Tibial nerve (tissue), 4 donors: ENCODE measurements at regions not wholly inside any gene's neighbourhood (a gene's known extent, or its start where the extent isn't known, plus 50 kb on each side); places are given as distances from the start of the nearest gene placed in this dataset.
"Not testable (repeated sequence)": the region's sequence is repeated elsewhere in the genome, so short reads cannot be mapped to it uniquely, and the experiment has no call there.

Experiments used
- DNase-seq, 2 donors: peaks; one replicate each; pipeline ENCODE4 v3.0.0-alpha.2; 2019; ENCODE audit warnings: low spot score in 2 of 2
- H3K27ac ChIP-seq, 4 donors: fragments of 200-600 bp; sonication (generic) in 3 of 4; one replicate each; pipeline ENCODE4 v1.5.1; 2017 to 2019; ENCODE audit warnings: mild to moderate bottlenecking in 1 of 4
- H3K27me3 ChIP-seq, 2 donors: fragments of 200-600 bp; sonication (generic) in 1 of 2; one replicate each; pipeline versions ENCODE4 v1.5.1 to v1.6.0; 2017 to 2019
- H3K36me3 ChIP-seq, 3 donors: fragments of 200-600 bp; sonication (generic); one replicate each; pipeline ENCODE4 v1.5.1; 2018 to 2019
- H3K4me1 ChIP-seq, 4 donors: fragments of 200-600 bp; sonication (generic) in 3 of 4; one replicate each; pipeline ENCODE4 v1.5.1; 2017 to 2019
- H3K4me3 ChIP-seq, 4 donors: fragments of 200-600 bp; sonication (generic) in 3 of 4; one replicate each; pipeline ENCODE4 v1.5.1; 2017 to 2019; ENCODE audit warnings: mild to moderate bottlenecking in 1 of 4, moderate library complexity in 1 of 4
- H3K9me3 ChIP-seq, 4 donors: fragments of 200-600 bp; sonication (generic) in 3 of 4; one replicate each; pipeline ENCODE4 v1.5.1; 2017 to 2019
- EP300 ChIP-seq, 2 donors: sonication (generic); formaldehyde crosslinking; IDR thresholded peaks; one replicate each; pipeline ENCODE4 v1.6.1; 2017; ENCODE audit warnings: antibody characterized with exemption in 2 of 2, mild to moderate bottlenecking in 1 of 2
- POLR2A ChIP-seq, 2 donors: fragments of 450-650 bp; IDR thresholded peaks; one replicate each; pipeline ENCODE4 v1.6.1; 2017; ENCODE audit warnings: antibody characterized with exemption in 2 of 2, mild to moderate bottlenecking in 2 of 2, moderate library complexity in 2 of 2
- WGBS, 2 donors: methylation state at CpG; one replicate each; pipeline ENCODE4 v1.1.5; 2018; 5-methylcytosine and 5-hydroxymethylcytosine counted together
- TF ChIP-seq, protein P1 (sequence below), 5 experiments: fragments of 200-600 bp in 3 of 5; fragments of 450-650 bp in 2 of 5; sonication (generic) in 3 of 5; IDR thresholded peaks; one replicate each; pipeline ENCODE4 v1.5.1; 2016 to 2019; ENCODE audit warnings: antibody characterized with exemption in 5 of 5, mild to moderate bottlenecking in 3 of 5, moderate library complexity in 2 of 5

DNA sequence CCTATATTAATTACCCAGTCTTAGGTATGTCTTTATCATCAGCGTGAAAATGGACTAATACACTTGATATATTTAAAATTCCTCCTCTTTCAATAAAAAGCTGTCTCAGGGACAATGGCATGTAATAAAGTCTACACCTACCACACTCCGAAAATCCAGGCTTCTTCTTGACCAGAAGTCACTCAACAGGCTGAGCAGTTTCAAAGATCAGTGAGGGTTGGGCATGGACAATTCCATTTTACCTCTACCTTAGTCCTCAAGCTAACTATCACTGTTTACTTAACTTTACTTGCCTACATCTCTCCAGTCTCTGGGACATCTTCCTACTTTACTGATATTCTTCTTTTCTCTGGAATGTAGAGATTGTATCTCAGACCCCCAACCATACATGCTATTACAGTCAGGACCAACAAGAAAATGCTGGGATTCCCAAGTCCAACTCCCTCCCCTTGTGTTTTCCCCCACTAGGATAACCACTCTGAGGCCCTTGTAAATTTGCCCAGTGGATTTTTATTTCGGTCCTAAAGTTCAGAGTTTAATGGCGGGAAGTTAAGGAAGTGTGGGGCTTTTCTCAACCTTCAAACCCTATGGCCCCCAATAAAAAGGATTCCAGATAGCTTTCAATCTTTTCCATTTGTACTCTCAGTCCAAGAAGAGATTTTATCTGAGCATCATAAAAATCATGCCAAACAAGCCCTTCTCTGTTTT, 137.1 kb upstream of the TSC22D2 start:
- no peaks in the 10 kb centered on the region for H3K9me3 ChIP-seq
- WGBS, 2 donors, result 72 to 74% methylated on average over 4 of the region's 4 CpGs

DNA sequence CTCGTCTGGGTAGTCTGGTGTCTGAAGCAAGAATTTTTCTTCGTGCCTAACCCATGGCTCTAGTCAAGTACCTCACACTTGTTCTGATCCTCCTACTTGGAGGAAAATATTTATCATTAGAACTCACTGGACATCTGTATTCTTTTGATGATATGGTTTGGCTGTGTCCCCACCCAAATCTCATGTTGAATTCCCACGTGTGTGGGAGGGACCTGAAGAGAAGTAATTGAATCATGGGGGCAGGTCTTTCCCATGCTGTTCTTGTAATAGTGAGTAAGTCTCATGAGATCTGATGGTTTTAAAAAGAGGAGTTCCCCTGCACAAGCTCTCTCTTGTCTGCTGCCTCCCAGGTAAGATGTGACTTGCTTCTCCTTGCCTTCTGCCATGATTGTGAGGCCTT, 137.7 kb upstream of the TSC22D2 start:
- H3K4me3 ChIP-seq, DNase-seq, H3K36me3 ChIP-seq, H3K27me3 ChIP-seq, H3K4me1 ChIP-seq, H3K27ac ChIP-seq, H3K9me3 ChIP-seq: not testable (repeated sequence)
- WGBS, 2 donors, result 78 to 80% methylated on average over 3 of the region's 3 CpGs

More for the DNA sequence above, 137.1 kb upstream of the TSC22D2 start:
- H3K27ac ChIP-seq, result no peak overlapping the region
- H3K4me3 ChIP-seq, result no peak overlapping the region
- DNase-seq, result no peak
- no peaks in the 10 kb centered on the region for H3K27me3 ChIP-seq
- H3K36me3 ChIP-seq, result no peaks in the 10 kb centered on the region
- TF ChIP-seq POLR2A (IDR thresholded peaks at IDR 0.05), result no peak
- TF ChIP-seq, protein P1, sequence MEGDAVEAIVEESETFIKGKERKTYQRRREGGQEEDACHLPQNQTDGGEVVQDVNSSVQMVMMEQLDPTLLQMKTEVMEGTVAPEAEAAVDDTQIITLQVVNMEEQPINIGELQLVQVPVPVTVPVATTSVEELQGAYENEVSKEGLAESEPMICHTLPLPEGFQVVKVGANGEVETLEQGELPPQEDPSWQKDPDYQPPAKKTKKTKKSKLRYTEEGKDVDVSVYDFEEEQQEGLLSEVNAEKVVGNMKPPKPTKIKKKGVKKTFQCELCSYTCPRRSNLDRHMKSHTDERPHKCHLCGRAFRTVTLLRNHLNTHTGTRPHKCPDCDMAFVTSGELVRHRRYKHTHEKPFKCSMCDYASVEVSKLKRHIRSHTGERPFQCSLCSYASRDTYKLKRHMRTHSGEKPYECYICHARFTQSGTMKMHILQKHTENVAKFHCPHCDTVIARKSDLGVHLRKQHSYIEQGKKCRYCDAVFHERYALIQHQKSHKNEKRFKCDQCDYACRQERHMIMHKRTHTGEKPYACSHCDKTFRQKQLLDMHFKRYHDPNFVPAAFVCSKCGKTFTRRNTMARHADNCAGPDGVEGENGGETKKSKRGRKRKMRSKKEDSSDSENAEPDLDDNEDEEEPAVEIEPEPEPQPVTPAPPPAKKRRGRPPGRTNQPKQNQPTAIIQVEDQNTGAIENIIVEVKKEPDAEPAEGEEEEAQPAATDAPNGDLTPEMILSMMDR (IDR thresholded peaks at IDR 0.05), result no peak
- TF ChIP-seq EP300 (IDR thresholded peaks at IDR 0.05), result no peak
- no peaks in the 10 kb centered on the region for H3K4me1 ChIP-seq

DNA sequence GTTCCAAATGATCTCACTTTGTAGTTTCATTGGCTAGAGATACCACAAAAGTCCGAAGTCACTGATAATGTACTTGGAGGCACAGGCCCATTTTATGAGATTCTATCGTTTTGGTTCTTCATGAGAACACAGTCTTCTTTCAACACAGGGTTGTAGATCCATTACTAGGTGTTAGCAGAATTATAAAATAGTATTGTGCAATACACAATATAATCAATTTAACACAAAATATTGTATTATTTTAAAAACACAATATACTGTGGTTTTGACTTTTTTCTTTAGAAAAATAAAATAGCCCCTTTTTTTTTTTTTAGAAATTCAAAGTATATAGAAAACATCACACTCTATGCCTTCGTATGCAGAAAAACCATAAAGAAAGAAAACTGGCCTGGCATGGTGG, 138.6 kb upstream of the TSC22D2 start:
- H3K9me3 ChIP-seq, result no peaks in the 10 kb centered on the region
- 86 to 90% methylated on average over 3 of the region's 3 CpGs for WGBS, 2 donors
- no peaks in the 10 kb centered on the region for H3K4me1 ChIP-seq
- no peaks in the 10 kb centered on the region for H3K36me3 ChIP-seq
- H3K4me3 ChIP-seq, result no peak overlapping the region
- no peaks in the 10 kb centered on the region for H3K27me3 ChIP-seq
- no peak for DNase-seq
- H3K27ac ChIP-seq, result no peak overlapping the region
- TF ChIP-seq, protein P1 (IDR thresholded peaks at IDR 0.05), result no peak
- TF ChIP-seq POLR2A (IDR thresholded peaks at IDR 0.05) (no peak), EP300 (IDR thresholded peaks at IDR 0.05) (no peak)

DNA sequence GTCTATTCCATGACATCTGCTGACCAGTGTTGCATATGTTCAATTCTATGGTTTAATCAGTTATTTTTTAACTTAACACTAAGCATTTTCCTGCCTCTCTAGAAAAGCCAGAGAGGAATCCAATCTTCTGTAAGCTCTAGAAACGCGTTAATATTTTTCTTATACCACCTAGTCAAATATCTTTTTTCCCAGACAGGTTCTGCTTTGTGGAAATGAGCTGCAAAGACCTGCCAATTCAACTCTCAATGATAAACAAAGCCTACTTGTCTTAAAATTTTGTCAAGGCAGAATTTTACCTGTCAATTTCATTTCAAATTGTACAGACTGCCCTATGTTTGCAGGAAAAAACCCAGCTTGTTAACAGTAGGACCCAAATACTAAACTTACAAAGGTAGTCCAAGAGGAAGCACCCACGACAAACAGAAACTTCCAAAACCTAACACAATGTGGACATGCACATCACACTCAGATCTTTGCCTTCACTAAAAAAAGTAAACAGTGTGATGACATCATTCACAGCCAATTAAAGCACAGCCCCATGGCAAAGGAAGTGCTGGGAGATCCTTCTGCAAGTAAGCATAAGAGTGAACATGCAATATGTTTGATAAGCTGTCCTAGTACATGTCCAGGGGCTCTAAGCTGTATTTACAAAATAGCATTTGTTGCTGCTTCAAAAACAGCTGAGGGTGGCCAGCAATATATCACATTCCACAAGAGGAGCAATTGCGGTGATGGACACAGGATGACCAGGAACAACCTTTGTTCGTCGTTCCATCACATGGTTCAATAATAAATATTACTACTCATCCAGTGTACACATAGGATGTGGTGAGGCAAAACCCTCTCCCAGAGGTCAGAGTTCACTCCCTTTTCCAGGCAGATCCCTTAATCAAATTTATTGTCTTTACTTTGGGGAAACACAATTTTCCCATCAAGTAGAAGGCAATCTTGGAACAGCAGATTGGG, 139.4 kb upstream of the TSC22D2 start:
- DNase-seq, result no peak
- no peaks in the 10 kb centered on the region for H3K27me3 ChIP-seq
- H3K4me1 ChIP-seq, result no peaks in the 10 kb centered on the region
- no peaks in the 10 kb centered on the region for H3K36me3 ChIP-seq
- H3K9me3 ChIP-seq, result no peaks in the 10 kb centered on the region
- H3K4me3 ChIP-seq, result no peak overlapping the region
- no peak overlapping the region for H3K27ac ChIP-seq
- WGBS, 2 donors, result 76 to 86% methylated on average over 6 of the region's 6 CpGs
- no peak for TF ChIP-seq EP300 (IDR thresholded peaks at IDR 0.05)
- TF ChIP-seq, protein P1 (IDR thresholded peaks at IDR 0.05), result no peak
- no peak for TF ChIP-seq POLR2A (IDR thresholded peaks at IDR 0.05)

DNA sequence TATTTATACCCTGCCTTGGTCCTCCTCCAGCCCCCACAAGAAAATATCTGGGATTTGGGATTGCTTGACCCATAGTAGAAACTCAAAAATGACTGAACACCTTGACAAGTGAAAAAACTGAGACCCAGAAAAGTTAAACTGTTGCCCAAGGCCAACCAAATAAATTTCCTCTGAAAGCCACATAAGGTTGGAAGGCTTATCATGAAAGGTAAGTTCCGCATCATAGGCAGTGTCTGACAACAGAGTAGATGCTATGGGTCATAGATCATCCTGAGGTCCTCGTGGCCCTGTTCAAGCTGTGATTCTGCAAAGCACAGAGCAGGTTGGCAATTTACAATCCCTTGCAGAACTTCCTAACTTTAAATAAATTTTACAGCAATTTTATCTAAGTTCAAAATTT, 140.8 kb upstream of the TSC22D2 start:
- no peak for DNase-seq
- no peak overlapping the region for H3K4me3 ChIP-seq
- H3K27me3 ChIP-seq, result no peaks in the 10 kb centered on the region
- no peaks in the 10 kb centered on the region for H3K9me3 ChIP-seq
- WGBS, 2 donors, result 87 to 95% methylated on average over 2 of the region's 2 CpGs
- no peaks in the 10 kb centered on the region for H3K4me1 ChIP-seq
- H3K36me3 ChIP-seq, result no peaks in the 10 kb centered on the region
- TF ChIP-seq, protein P1 (IDR thresholded peaks at IDR 0.05), result no peak
- TF ChIP-seq EP300 (IDR thresholded peaks at IDR 0.05) (no peak), POLR2A (IDR thresholded peaks at IDR 0.05) (no peak)
- H3K27ac ChIP-seq, result no peak overlapping the region
